ENCODE measurements at regions not wholly inside any gene's neighbourhood (a gene's known extent, or its start where the extent isn't known, plus 50 kb on each side); places are given as distances from the start of the nearest gene placed in this dataset.

DNA sequence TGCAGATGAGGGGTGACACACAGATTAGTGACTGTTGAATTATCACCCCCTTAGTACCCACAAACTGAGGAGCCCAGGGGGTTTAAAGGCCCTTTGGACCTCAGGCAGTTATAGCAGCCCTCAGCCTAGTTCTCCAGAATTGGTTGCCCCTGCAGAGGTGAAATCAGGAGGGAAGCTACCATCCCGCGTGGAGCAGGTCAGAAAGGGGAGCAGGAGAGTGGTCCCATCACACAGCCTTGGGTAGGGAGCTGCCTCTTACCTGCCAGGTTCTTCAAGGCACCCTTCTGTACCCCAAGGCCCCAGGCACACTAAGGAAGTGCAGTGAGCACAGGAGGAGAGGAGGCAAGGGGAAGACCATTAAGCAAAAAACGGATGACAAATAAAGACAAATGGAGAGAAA lies 121.2 kb upstream of the TNR start:
- peak overlapping the region; percentile 98 for H2BK12ac ChIP-seq (ENCODE audit: low read depth, low read length)
- peak overlapping the region; percentile 4; the same call in 1 of the 2 replicates for H3K27ac ChIP-seq (ENCODE audit: low read depth, low read length)
- no peak overlapping the region for H3K56ac ChIP-seq (replicated peaks; ENCODE audit: insufficient read length, low read depth, low read length)
- H4K20me1 ChIP-seq (replicated peaks in 1 of 2; ENCODE audit: control insufficient read depth in 1 of 2, insufficient read depth in 2 of 2, low read length in 2 of 2) = no peaks in the 10 kb centered on the region
- peak overlapping the region; percentile 34; the same call in 1 of the 2 replicates for H2AK5ac ChIP-seq (ENCODE audit: low read depth, low read length)
- H4K5ac ChIP-seq (ENCODE audit: insufficient read length, low read depth, low read length) = peak overlapping the region; percentile 46
- H3K4me3 ChIP-seq (ENCODE audit: extremely low read depth in 1 of 4, insufficient read depth in 2 of 4, low read depth in 3 of 4, low read length in 4 of 4) = peak overlapping the region in 2 of 4 experiments; percentile 8 to 42; a peak in 2 of 8 replicates
- no peak overlapping the region for H2AFZ ChIP-seq (ENCODE audit: low read length)
- FAIRE-seq (peak; percentile 42), DNase-seq (ENCODE audit: low read depth in 1 of 2, low spot score in 2 of 2) (no peak)
- no peak overlapping the region for H2BK15ac ChIP-seq (ENCODE audit: low read length)
- peak overlapping the region; percentile 94; the same call in 1 of the 2 replicates for H2BK5ac ChIP-seq (ENCODE audit: low read depth, low read length)
- ChIA-PET POLR2A (ENCODE audit: partially characterized antibody) (interaction anchor here (0.6 to 1.9 kb wide), 4 partner anchors 11 to 314 kb away, joined by 3 to 6 read pairs (median 5); no protein-coding TSS in a partner anchor), CTCF (ENCODE audit: partially characterized antibody) (interaction anchor here (1.0 to 4.1 kb wide), 10 partner anchors 11 to 254 kb away, joined by 3 to 36 read pairs (median 4); no protein-coding TSS in a partner anchor)
- H3K18ac ChIP-seq (ENCODE audit: extremely low read depth, low read length) = peak overlapping the region; percentile 88
- no peaks in the 10 kb centered on the region for H3K79me2 ChIP-seq (ENCODE audit: control insufficient read depth in 1 of 2, insufficient read depth in 2 of 2, low read length in 2 of 2)
- no peaks in the 10 kb centered on the region; the same call in 1 of the 2 replicates for H3K23me2 ChIP-seq (ENCODE audit: low read depth, low read length)
- H3K4ac ChIP-seq (replicated peaks; ENCODE audit: insufficient read length, low read depth, low read length) = no peak overlapping the region
- peak overlapping the region; percentile 97 for H2BK20ac ChIP-seq (ENCODE audit: low read length)
- peaks cover 18 to 39% (median 30%) of the 10 kb centered on the region in 4 experiments for H3K4me1 ChIP-seq (replicated peaks in 1 of 4; ENCODE audit: control insufficient read depth in 3 of 4, insufficient read depth in 4 of 4, low read length in 3 of 4)
- H4K91ac ChIP-seq (replicated peaks; ENCODE audit: insufficient read length, low read length) = peak overlapping the region; percentile 94
- WGBS, 2 experiments (ENCODE audit: extremely low coverage in 1 of 2, insufficient coverage in 1 of 2, insufficient read length in 1 of 2, insufficient replicate concordance in 2 of 2, low coverage in 1 of 2, low lambda C conversion rate in 2 of 2, missing lambda C conversion rate in 1 of 2) = 19% methylated on average over 3 of the region's 3 CpGs; no CpG with 5 or more reads in 1 of the 2 experiments
- no peak overlapping the region for H4K8ac ChIP-seq (ENCODE audit: extremely low read depth, insufficient read depth, low read length)
- H3K9ac ChIP-seq (replicated peaks in 1 of 4; ENCODE audit: extremely low read depth in 1 of 4, low read depth in 3 of 4, low read length in 3 of 4) = no peak overlapping the region
- peak overlapping the region; percentile 59 to 73 for H3K4me2 ChIP-seq (ENCODE audit: insufficient read depth in 1 of 2, low read depth in 2 of 2, low read length in 2 of 2)
- no peak overlapping the region for H3K23ac ChIP-seq (ENCODE audit: insufficient read length)
- TF ChIP-seq HDAC2 (IDR thresholded peaks at IDR 0.05; ENCODE audit: borderline replicate concordance in 1 of 2, low read depth in 2 of 2, low read length in 2 of 2) (no peak), SRF (IDR thresholded peaks at IDR 0.05; ENCODE audit: low read depth, low read length) (no peak), CEBPB (IDR thresholded peaks at IDR 0.05; ENCODE audit: low read depth, low read length) (no peak), SUZ12 (IDR thresholded peaks at IDR 0.05; ENCODE audit: low read length) (no peak), RNF2 (IDR thresholded peaks at IDR 0.05; ENCODE audit: borderline replicate concordance, low read depth, low read length, missing control alignments, poor library complexity, severe bottlenecking) (no peak), SIN3A (conservative IDR thresholded peaks at IDR 0.05 in 1 of 2, IDR thresholded peaks at IDR 0.05 in 1 of 2; ENCODE audit: low read depth in 1 of 2, low read length in 2 of 2) (no peak), CBX8 (IDR thresholded peaks at IDR 0.05; ENCODE audit: borderline replicate concordance, low read depth, low read length) (no peak), ATF3 (IDR thresholded peaks at IDR 0.05; ENCODE audit: insufficient read depth, low read depth, low read length) (no peak), KDM4A (IDR thresholded peaks at IDR 0.05; ENCODE audit: low read depth, low read length, severe bottlenecking) (peak; percentile 35), E2F6 (IDR thresholded peaks at IDR 0.05) (peak; percentile 50; the same call in 1 of the 2 replicates)
- no peak overlapping the region for H3K14ac ChIP-seq (ENCODE audit: insufficient read length)
- H3K36me3 ChIP-seq (ENCODE audit: control insufficient read depth in 2 of 4, insufficient read depth in 4 of 4, low read length in 3 of 4) = no peaks in the 10 kb centered on the region
- no peaks in the 10 kb centered on the region for H3K9me3 ChIP-seq (ENCODE audit: insufficient read depth in 2 of 2, low read depth in 1 of 2, low read length in 1 of 2)
- H2BK120ac ChIP-seq (replicated peaks; ENCODE audit: low read depth, low read length) = peak overlapping the region; percentile 26
- H3K27me3 ChIP-seq (replicated peaks in 1 of 4; ENCODE audit: control insufficient read depth in 3 of 4, extremely low read depth in 1 of 4, insufficient read depth in 3 of 4, low read length in 3 of 4) = peaks cover 0 to 6% (median 3%) of the 10 kb centered on the region in 4 experiments; a peak in 4 of 7 replicates
- no peaks in the 10 kb centered on the region for H3K79me1 ChIP-seq (ENCODE audit: low read depth, low read length)
